ENCODE measurements at regions not wholly inside any gene's neighbourhood (a gene's known extent, or its start where the extent isn't known, plus 50 kb on each side); places are given as distances from the start of the nearest gene placed in this dataset.

GRCh38 chr18:70936160-70936559 lies 647.3 kb downstream of the SOCS6 start:
- H3K4me3 ChIP-seq = no peak overlapping the region
- no peak for TF ChIP-seq CTCF (IDR thresholded peaks at IDR 0.05)
- no peak overlapping the region for H3K27ac ChIP-seq
- DNase-seq (ENCODE audit: low spot score) = no peak

GRCh38 chr18:70931942-70932814 lies 643.3 kb downstream of the SOCS6 start:
- no peak for DNase-seq (ENCODE audit: low spot score)

GRCh38 chr18:70920840-70921374 lies 632.1 kb downstream of the SOCS6 start:
- TF ChIP-seq CTCF (IDR thresholded peaks at IDR 0.05) = no peak
- DNase-seq (ENCODE audit: low spot score) = no peak
- no peak overlapping the region for H3K27ac ChIP-seq
- no peak overlapping the region for H3K4me3 ChIP-seq

More at GRCh38 chr18:70931942-70932814, 643.3 kb downstream of the SOCS6 start:
- H3K4me3 ChIP-seq = no peak overlapping the region
- H3K27ac ChIP-seq = no peak overlapping the region
- peak; percentile 17 for TF ChIP-seq CTCF (IDR thresholded peaks at IDR 0.05)

GRCh38 chr18:70907673-70908072 lies 618.8 kb downstream of the SOCS6 start:
- H3K4me3 ChIP-seq = no peak overlapping the region
- no peak for DNase-seq (ENCODE audit: low spot score)
- H3K27ac ChIP-seq = no peak overlapping the region
- TF ChIP-seq CTCF (IDR thresholded peaks at IDR 0.05) = no peak

GRCh38 chr18:70892381-70892780 lies 603.5 kb downstream of the SOCS6 start:
- no peak overlapping the region for H3K27ac ChIP-seq
- no peak for TF ChIP-seq CTCF (IDR thresholded peaks at IDR 0.05)
- H3K4me3 ChIP-seq = no peak overlapping the region
- DNase-seq (ENCODE audit: low spot score) = no peak

- Histone ChIP-seq H3K27ac (no peak overlapping the region), H3K4me3 (no peak overlapping the region)
- no peak for DNase-seq (ENCODE audit: low spot score)
- TF ChIP-seq CTCF (IDR thresholded peaks at IDR 0.05) = no peak
Observed at GRCh38 chr18:70870292-70870691, 581.4 kb downstream of the SOCS6 start.

- DNase-seq (ENCODE audit: low spot score) = no peak
- Histone ChIP-seq H3K4me3 (no peak overlapping the region), H3K27ac (no peak overlapping the region)
- no peak for TF ChIP-seq CTCF (IDR thresholded peaks at IDR 0.05)
Observed at GRCh38 chr18:70848329-70848728, 559.5 kb downstream of the SOCS6 start.
